Cardiac fibroblast (primary cell): ENCODE measurements at regions not wholly inside any gene's neighbourhood (a gene's known extent, or its start where the extent isn't known, plus 50 kb on each side); places are given as distances from the start of the nearest gene placed in this dataset.

Source experiments
- DNase-seq, 2 donors: peaks; one replicate each; pipeline versions ENCODE4 v3.0.0 to v3.0.0-alpha.2; 2010; ENCODE audit warnings: low read depth in 2 of 2
- H3K4me3 ChIP-seq, 2 donors: replicated peaks in 1 of 2; 1 replicate in 1 of 2; 2 replicates in 1 of 2; pipeline ENCODE4 v1.5.1; 2011; ENCODE audit warnings: low read depth in 2 of 2, low read length in 2 of 2, mild to moderate bottlenecking in 2 of 2, moderate library complexity in 1 of 2
- CTCF ChIP-seq: IDR thresholded peaks from one replicate; pipeline ENCODE4 v1.5.1; 2011; ENCODE audit warnings: low read depth, mild to moderate bottlenecking, low read length, inconsistent platforms

- no peak for TF ChIP-seq CTCF
- H3K4me3 ChIP-seq: no peak overlapping the region
- DNase-seq: no peak
Observed at GRCh38 chr3:59304296-59304695, 254.5 kb upstream of the CFAP20DC start.

GRCh38 chr3:59303452-59303851 is 253.6 kb upstream of the CFAP20DC start:
- H3K4me3 ChIP-seq: no peak overlapping the region
- DNase-seq: no peak
- no peak for TF ChIP-seq CTCF

GRCh38 chr3:59302442-59302841 is 252.6 kb upstream of the CFAP20DC start:
- DNase-seq: no peak
- no peak overlapping the region for H3K4me3 ChIP-seq
- TF ChIP-seq CTCF: no peak

- H3K4me3 ChIP-seq: no peak overlapping the region
- no peak for TF ChIP-seq CTCF
- DNase-seq: peak in 1 of 2 donors; percentile 56
Observed at GRCh38 chr3:59300733-59301132, 250.9 kb upstream of the CFAP20DC start.

- no peak overlapping the region for H3K4me3 ChIP-seq
- no peak for DNase-seq
- TF ChIP-seq CTCF: no peak
Observed at GRCh38 chr3:59299561-59299960, 249.7 kb upstream of the CFAP20DC start.

GRCh38 chr3:59290358-59290757 is 240.5 kb upstream of the CFAP20DC start:
- DNase-seq: no peak
- H3K4me3 ChIP-seq: no peak overlapping the region
- no peak for TF ChIP-seq CTCF

- no peak overlapping the region for H3K4me3 ChIP-seq
- DNase-seq: no peak
- no peak for TF ChIP-seq CTCF
Observed at GRCh38 chr3:59289831-59290230, 240.0 kb upstream of the CFAP20DC start.
